ENCODE measurements at regions not wholly inside any gene's neighbourhood (a gene's known extent, or its start where the extent isn't known, plus 50 kb on each side); places are given as distances from the start of the nearest gene placed in this dataset.

DNA sequence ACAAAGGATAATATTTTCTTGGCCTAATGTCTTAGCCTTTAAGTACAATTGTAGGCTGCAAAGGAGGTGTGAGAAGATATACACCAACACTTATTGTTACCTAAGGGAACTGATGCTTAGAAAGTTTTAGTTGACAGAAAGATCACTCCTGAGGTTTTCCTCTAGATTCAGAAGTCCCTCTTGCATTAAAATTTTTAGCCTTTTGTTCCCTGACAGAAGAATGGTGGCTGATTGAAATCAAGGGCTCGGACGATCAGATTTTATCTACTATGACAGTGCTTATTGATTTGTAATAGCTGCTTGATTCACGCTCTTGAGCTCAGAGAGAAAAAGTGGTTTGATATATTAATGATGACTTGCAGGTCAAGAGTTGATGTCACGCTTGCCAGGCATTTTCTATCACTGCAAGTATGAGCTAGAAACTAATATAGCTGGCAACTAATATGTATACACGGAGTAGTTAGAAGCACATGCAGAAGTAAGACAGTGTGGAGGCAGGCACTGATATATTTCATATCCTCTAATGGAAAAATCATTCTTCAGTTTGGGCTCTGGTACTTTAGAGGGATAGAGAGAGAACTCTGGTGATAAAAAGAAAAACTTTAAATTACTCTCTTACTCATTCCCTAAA is 246.6 kb upstream of the ID4 start:
- TF ChIP-seq, protein P1, sequence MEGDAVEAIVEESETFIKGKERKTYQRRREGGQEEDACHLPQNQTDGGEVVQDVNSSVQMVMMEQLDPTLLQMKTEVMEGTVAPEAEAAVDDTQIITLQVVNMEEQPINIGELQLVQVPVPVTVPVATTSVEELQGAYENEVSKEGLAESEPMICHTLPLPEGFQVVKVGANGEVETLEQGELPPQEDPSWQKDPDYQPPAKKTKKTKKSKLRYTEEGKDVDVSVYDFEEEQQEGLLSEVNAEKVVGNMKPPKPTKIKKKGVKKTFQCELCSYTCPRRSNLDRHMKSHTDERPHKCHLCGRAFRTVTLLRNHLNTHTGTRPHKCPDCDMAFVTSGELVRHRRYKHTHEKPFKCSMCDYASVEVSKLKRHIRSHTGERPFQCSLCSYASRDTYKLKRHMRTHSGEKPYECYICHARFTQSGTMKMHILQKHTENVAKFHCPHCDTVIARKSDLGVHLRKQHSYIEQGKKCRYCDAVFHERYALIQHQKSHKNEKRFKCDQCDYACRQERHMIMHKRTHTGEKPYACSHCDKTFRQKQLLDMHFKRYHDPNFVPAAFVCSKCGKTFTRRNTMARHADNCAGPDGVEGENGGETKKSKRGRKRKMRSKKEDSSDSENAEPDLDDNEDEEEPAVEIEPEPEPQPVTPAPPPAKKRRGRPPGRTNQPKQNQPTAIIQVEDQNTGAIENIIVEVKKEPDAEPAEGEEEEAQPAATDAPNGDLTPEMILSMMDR (IDR thresholded peaks at IDR 0.05), result no peak
- no peak for TF ChIP-seq POLR2A (IDR thresholded peaks at IDR 0.05)
